Gastroesophageal sphincter (tissue), 4 donors: ENCODE measurements at regions not wholly inside any gene's neighbourhood (a gene's known extent, or its start where the extent isn't known, plus 50 kb on each side); places are given as distances from the start of the nearest gene placed in this dataset.

Experiments
- ATAC-seq: fragments of 150-250 bp; one replicate; pipeline ENCODE4 v1.9.1; 2016; ENCODE audit warnings: mild to moderate bottlenecking, moderate library complexity
- H3K27ac ChIP-seq, 4 donors: fragments of 200-600 bp; sonication (generic) in 3 of 4; 1 replicate in 3 of 4; 2 replicates in 1 of 4; pipeline ENCODE4 v1.5.1; 2016 to 2019
- H3K27me3 ChIP-seq: fragments of 200-600 bp; sonication (generic); one replicate; pipeline ENCODE4 v1.5.1; 2019
- H3K36me3 ChIP-seq, 2 donors: fragments of 200-600 bp; sonication (generic); one replicate each; pipeline ENCODE4 v1.5.1; 2019; ENCODE audit warnings: control low read depth in 1 of 2
- H3K4me1 ChIP-seq, 3 donors: fragments of 200-600 bp; sonication (generic); 1 replicate in 2 of 3; 2 replicates in 1 of 3; pipeline ENCODE4 v1.5.1; 2016 to 2019; ENCODE audit warnings: control low read depth in 2 of 3
- H3K4me3 ChIP-seq, 2 donors: fragments of 200-600 bp; sonication (generic); one replicate each; pipeline ENCODE4 v1.5.1; 2019; ENCODE audit warnings: mild to moderate bottlenecking in 1 of 2, moderate library complexity in 1 of 2
- H3K9me3 ChIP-seq, 3 donors: fragments of 200-600 bp; sonication (generic); one replicate each; pipeline ENCODE4 v1.5.1; 2017 to 2019; ENCODE audit warnings: control low read depth in 2 of 3
- CTCF ChIP-seq, 4 experiments: fragments of 200-600 bp in 2 of 4; fragments of 450-650 bp in 2 of 4; sonication (generic) in 1 of 4; IDR thresholded peaks; one replicate each; pipeline ENCODE4 v1.5.1; 2017 to 2019; ENCODE audit warnings: antibody characterized with exemption in 4 of 4, mild to moderate bottlenecking in 2 of 4, moderate library complexity in 2 of 4
- EP300 ChIP-seq: sonication (generic); formaldehyde crosslinking; IDR thresholded peaks from one replicate; pipeline ENCODE4 v1.6.1; 2017; ENCODE audit warnings: antibody characterized with exemption, mild to moderate bottlenecking
- POLR2A ChIP-seq, 2 donors: fragments of 450-650 bp; IDR thresholded peaks; one replicate each; pipeline ENCODE4 v1.6.1; 2017; ENCODE audit warnings: antibody characterized with exemption in 2 of 2, mild to moderate bottlenecking in 2 of 2, moderate library complexity in 1 of 2
- POLR2AphosphoS5 ChIP-seq: sonication (generic); formaldehyde crosslinking; IDR thresholded peaks from one replicate; pipeline ENCODE4 v1.6.1; 2017; ENCODE audit warnings: antibody characterized with exemption
- WGBS, 2 donors: methylation state at CpG; one replicate each; pipeline ENCODE4 v1.1.5; 2018; ENCODE audit warnings: low coverage in 1 of 2; 5-methylcytosine and 5-hydroxymethylcytosine counted together

- Histone ChIP-seq H3K4me3 (no peak overlapping the region), H3K27ac (no peak overlapping the region), H3K9me3 (no peaks in the 10 kb centered on the region), H3K4me1 (peaks cover 0 to 7% (median 4%) of the 10 kb centered on the region in 3 donors), H3K27me3 (no peaks in the 10 kb centered on the region), H3K36me3 (no peaks in the 10 kb centered on the region)
- ATAC-seq = no peak
- WGBS, 2 donors = 47 to 55% methylated on average over 2 of the region's 2 CpGs
- no peak for TF ChIP-seq POLR2A (IDR thresholded peaks at IDR 0.05)
- no peak for TF ChIP-seq CTCF (IDR thresholded peaks at IDR 0.05)
- TF ChIP-seq POLR2AphosphoS5 = no peak
- no peak for TF ChIP-seq EP300
Observed at GRCh38 chr4:123455360-123455759, 58.8 kb downstream of the SPRY1 start.

- Histone ChIP-seq H3K27ac (no peak overlapping the region), H3K36me3 (no peaks in the 10 kb centered on the region), H3K9me3 (no peaks in the 10 kb centered on the region), H3K4me3 (no peak overlapping the region), H3K27me3 (no peaks in the 10 kb centered on the region), H3K4me1 (no peaks in the 10 kb centered on the region)
- TF ChIP-seq EP300 (no peak), CTCF (IDR thresholded peaks at IDR 0.05) (no peak), POLR2A (IDR thresholded peaks at IDR 0.05) (no peak), POLR2AphosphoS5 (no peak)
- no peak for ATAC-seq
- 83 to 90% methylated on average over 2 to 3 of the region's 3 CpGs for WGBS, 2 donors
Observed at GRCh38 chr4:123462007-123462406, 65.4 kb downstream of the SPRY1 start.

GRCh38 chr4:123463869-123464268 lies 67.3 kb downstream of the SPRY1 start:
- Histone ChIP-seq H3K9me3 (no peaks in the 10 kb centered on the region), H3K36me3 (no peaks in the 10 kb centered on the region), H3K27me3 (no peaks in the 10 kb centered on the region), H3K4me3 (no peak overlapping the region), H3K4me1 (no peaks in the 10 kb centered on the region), H3K27ac (no peak overlapping the region)
- WGBS, 2 donors = 71 to 85% methylated on average over 2 of the region's 3 CpGs
- no peak for ATAC-seq
- no peak for TF ChIP-seq EP300
- no peak for TF ChIP-seq CTCF (IDR thresholded peaks at IDR 0.05)
- TF ChIP-seq POLR2A (IDR thresholded peaks at IDR 0.05) = no peak
- TF ChIP-seq POLR2AphosphoS5 = no peak

- Histone ChIP-seq H3K36me3 (no peaks in the 10 kb centered on the region), H3K27me3 (no peaks in the 10 kb centered on the region), H3K4me1 (no peaks in the 10 kb centered on the region), H3K4me3 (no peak overlapping the region), H3K9me3 (no peaks in the 10 kb centered on the region), H3K27ac (no peak overlapping the region)
- no peak for ATAC-seq
- no peak for TF ChIP-seq POLR2A (IDR thresholded peaks at IDR 0.05)
- no peak for TF ChIP-seq POLR2AphosphoS5
- TF ChIP-seq EP300 = no peak
- TF ChIP-seq CTCF (IDR thresholded peaks at IDR 0.05) = no peak
- WGBS, 2 donors = 83 to 91% methylated on average over 5 of the region's 6 CpGs
Observed at GRCh38 chr4:123465416-123465815, 68.8 kb downstream of the SPRY1 start.

GRCh38 chr4:123466080-123466785 lies 69.6 kb downstream of the SPRY1 start:
- WGBS, 2 donors = 63 to 75% methylated on average over 3 of the region's 3 CpGs
- TF ChIP-seq POLR2A (IDR thresholded peaks at IDR 0.05) = no peak
- TF ChIP-seq POLR2AphosphoS5 = no peak
- no peak for TF ChIP-seq EP300
- TF ChIP-seq CTCF (IDR thresholded peaks at IDR 0.05) = no peak
- Histone ChIP-seq H3K36me3 (no peaks in the 10 kb centered on the region), H3K27ac (no peak overlapping the region), H3K4me3 (no peak overlapping the region), H3K4me1 (no peaks in the 10 kb centered on the region), H3K27me3 (no peaks in the 10 kb centered on the region), H3K9me3 (no peaks in the 10 kb centered on the region)
- ATAC-seq = no peak
